IPS DF 6.9 (cell line): ENCODE measurements at regions not wholly inside any gene's neighbourhood (a gene's known extent, or its start where the extent isn't known, plus 50 kb on each side); places are given as distances from the start of the nearest gene placed in this dataset.

Source experiments
- DNase-seq: peaks from one replicate; pipeline ENCODE4 v3.0.0-alpha.2; 2013; ENCODE audit warnings: low read depth, low spot score
- H3K27ac ChIP-seq: one replicate; pipeline ENCODE4 v1.5.1; 2013; ENCODE audit warnings: low read length, control low read depth
- H3K27me3 ChIP-seq: 2 replicates; pipeline ENCODE4 v1.6.1; 2013; ENCODE audit warnings: mild to moderate bottlenecking, low read length; ENCODE audit not compliant: control insufficient read depth, insufficient read depth
- H3K36me3 ChIP-seq: 2 replicates; pipeline ENCODE4 v1.6.1; 2013; ENCODE audit warnings: low read length; ENCODE audit not compliant: control insufficient read depth, insufficient read depth
- H3K4me1 ChIP-seq: 2 replicates; pipeline ENCODE4 v1.6.1; 2013; ENCODE audit warnings: low read length; ENCODE audit not compliant: control insufficient read depth, insufficient read depth
- H3K4me3 ChIP-seq: 2 replicates; pipeline ENCODE4 v1.5.1; 2013; ENCODE audit warnings: mild to moderate bottlenecking, low read length
- H3K9me3 ChIP-seq: 2 replicates; pipeline ENCODE4 v1.6.1; 2013; ENCODE audit warnings: low read length, inconsistent platforms; ENCODE audit not compliant: control insufficient read depth, insufficient read depth
- WGBS: extraction: QIAGEN DNeasy Blood & Tissue Kit; methylation state at CpG from one replicate; pipeline ENCODE4 v1.1.7; 2013; ENCODE audit warnings: mixed read lengths, missing lambda C conversion rate; ENCODE audit not compliant: insufficient read length, insufficient coverage; 5-methylcytosine and 5-hydroxymethylcytosine counted together

DNA sequence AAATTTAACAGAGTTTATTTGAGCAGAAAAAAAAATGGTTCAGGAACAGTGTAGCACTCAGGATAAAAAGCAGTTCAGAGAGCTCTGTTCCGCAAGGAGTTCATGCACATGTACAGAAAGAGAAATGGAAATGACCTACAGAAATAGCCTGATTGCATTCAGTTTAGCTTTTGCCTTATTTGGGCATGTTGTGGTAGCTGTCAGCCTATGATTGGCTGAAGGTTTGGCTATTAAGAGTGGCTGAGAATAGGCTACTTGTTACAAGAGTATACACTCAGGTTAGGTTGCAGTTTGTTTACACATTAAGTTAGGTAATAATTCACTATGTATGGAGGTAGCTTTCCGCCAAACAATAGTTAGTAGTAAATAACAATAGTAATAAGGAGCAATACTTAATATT is 511.0 kb upstream of the TMPRSS15 start:
- Histone ChIP-seq H3K27ac (no peak overlapping the region), H3K4me1 (no peaks in the 10 kb centered on the region), H3K4me3 (no peak overlapping the region), H3K9me3 (no peaks in the 10 kb centered on the region), H3K36me3 (no peaks in the 10 kb centered on the region), H3K27me3 (no peaks in the 10 kb centered on the region)
- WGBS: no CpG with 5 or more reads among the region's 2 CpGs
- DNase-seq: no peak

DNA sequence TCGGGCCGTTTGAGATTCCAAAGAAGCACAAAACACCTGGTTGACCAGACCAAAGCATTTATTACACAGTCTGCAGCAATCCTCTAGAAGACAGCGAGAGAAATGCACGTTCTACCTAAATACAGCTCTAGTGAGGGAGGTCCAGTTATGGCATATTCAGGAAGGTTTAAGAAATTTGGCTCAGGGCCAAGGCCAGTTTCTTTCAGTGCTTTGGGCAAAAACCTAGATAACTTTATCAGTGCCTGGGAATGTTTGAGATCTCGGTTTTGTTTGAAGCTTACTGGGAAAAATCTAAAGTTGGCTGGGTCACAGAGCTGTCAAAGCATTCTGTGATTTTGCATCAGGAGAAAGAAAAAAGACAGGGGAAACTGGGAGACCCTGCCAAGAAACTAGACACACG is 514.0 kb upstream of the TMPRSS15 start:
- H3K27me3 ChIP-seq: no peaks in the 10 kb centered on the region
- no peak for DNase-seq
- no peak overlapping the region for H3K4me3 ChIP-seq

DNA sequence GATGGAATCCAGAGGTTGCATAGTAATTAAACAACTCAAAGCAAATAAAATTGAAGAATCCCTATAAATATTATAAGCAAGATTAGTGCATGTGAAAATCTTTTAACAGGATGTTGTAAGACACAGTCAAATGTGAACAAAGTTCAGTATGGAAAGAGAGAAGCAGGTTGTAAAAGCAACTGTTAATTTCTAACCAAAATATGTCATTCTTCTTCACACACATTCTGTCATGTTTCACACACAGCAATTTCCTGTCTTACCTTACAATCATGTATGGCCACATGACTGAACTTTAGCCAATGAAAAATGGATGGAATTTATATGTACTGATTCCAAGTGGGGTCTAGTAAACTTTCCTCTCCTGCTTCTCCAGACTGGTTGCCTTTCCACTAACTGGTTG is 527.7 kb upstream of the TMPRSS15 start:
- Histone ChIP-seq H3K4me3 (no peak overlapping the region), H3K4me1 (no peaks in the 10 kb centered on the region), H3K36me3 (no peaks in the 10 kb centered on the region), H3K9me3 (no peaks in the 10 kb centered on the region), H3K27ac (no peak overlapping the region), H3K27me3 (no peaks in the 10 kb centered on the region)
- DNase-seq: no peak

More for the DNA sequence above, 514.0 kb upstream of the TMPRSS15 start:
- Histone ChIP-seq H3K36me3 (no peaks in the 10 kb centered on the region), H3K9me3 (no peaks in the 10 kb centered on the region), H3K27ac (no peak overlapping the region), H3K4me1 (no peaks in the 10 kb centered on the region)
- WGBS: no CpG with 5 or more reads among the region's 6 CpGs

DNA sequence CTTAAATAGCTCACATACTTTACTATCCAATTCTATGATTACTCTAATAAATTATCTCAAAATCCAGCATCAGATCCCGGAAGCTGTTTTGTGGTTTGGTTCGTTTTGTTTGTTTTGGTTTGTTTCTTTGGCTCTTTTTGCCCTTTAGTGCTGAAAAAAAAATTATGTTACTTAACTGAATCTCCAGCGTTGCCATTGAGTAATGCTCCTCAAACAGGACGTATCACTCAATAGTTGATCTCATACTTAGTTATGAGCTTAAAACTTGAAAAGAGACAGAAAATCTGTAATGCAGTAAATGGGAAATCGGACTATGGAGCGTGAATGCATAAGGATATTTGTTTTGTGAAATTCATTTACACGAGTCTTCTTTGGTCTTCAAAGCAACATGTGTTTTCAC is 533.8 kb upstream of the TMPRSS15 start:
- WGBS: no CpG with 5 or more reads among the region's 7 CpGs
- DNase-seq: no peak
- H3K4me3 ChIP-seq: no peak overlapping the region
- H3K27ac ChIP-seq: no peak overlapping the region
- no peaks in the 10 kb centered on the region for H3K9me3 ChIP-seq
- no peaks in the 10 kb centered on the region for H3K36me3 ChIP-seq
- H3K4me1 ChIP-seq: no peaks in the 10 kb centered on the region
- H3K27me3 ChIP-seq: no peaks in the 10 kb centered on the region

DNA sequence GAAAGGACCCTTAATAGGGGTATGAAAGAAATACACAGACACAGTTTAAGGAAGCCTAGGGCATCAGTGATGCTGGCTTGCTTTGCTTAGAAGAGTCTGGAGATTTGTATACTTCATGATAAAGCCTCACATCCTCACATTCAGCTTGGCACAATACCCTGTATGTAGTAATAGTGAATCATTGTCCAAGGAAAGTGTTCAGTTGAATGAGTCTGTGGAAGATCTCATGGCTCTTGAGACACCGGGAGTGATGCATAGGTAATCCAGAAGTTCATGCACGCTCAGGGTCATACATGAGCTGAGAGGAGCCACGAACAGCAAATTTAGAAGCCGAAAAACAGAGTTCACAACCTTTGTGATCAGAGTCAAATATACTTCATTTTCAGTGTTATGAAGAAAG is 537.2 kb upstream of the TMPRSS15 start:
- Histone ChIP-seq H3K36me3 (no peaks in the 10 kb centered on the region), H3K27ac (no peak overlapping the region), H3K4me3 (no peak overlapping the region), H3K27me3 (no peaks in the 10 kb centered on the region), H3K4me1 (no peaks in the 10 kb centered on the region), H3K9me3 (no peaks in the 10 kb centered on the region)
- no CpG with 5 or more reads among the region's 4 CpGs for WGBS
- DNase-seq: no peak

DNA sequence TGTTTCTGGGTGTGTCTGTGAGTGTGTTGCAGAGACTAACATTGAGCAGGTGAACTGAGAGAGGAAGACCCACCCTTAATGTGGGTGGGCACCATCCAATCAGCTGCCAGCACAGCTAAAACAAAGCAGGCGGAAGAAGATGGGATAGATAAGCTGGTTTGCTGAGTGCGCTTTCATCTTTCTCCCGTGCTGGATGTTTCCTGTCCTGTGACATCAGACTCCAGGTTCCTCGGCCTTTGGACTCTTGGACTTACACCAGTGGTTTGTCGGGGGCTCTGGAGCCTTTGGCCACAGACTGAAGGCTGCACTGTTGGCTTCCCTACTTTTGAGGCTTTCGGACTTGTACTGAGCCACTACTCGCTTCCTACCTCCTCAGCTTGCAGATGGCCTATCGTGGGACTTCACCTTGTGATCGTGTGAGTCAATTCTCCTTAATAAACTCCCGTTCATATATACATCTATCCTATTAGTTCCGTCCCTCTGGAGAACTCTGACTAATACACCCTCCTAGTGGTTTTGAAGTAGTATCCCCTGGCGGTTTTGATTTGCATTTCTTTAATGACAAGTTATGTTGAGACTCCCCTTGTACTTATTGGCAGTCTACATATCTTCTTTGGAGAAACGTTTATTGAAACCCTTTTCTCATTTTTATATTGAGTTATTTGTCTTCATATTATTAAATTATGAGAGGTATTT is 546.6 kb upstream of the TMPRSS15 start:
- H3K9me3 ChIP-seq: no peaks in the 10 kb centered on the region
- no peaks in the 10 kb centered on the region for H3K4me1 ChIP-seq
- no peak overlapping the region for H3K4me3 ChIP-seq
- no CpG with 5 or more reads among the region's 13 CpGs for WGBS
- H3K27me3 ChIP-seq: no peaks in the 10 kb centered on the region
- DNase-seq: no peak
- H3K36me3 ChIP-seq: no peaks in the 10 kb centered on the region
- H3K27ac ChIP-seq: no peak overlapping the region

DNA sequence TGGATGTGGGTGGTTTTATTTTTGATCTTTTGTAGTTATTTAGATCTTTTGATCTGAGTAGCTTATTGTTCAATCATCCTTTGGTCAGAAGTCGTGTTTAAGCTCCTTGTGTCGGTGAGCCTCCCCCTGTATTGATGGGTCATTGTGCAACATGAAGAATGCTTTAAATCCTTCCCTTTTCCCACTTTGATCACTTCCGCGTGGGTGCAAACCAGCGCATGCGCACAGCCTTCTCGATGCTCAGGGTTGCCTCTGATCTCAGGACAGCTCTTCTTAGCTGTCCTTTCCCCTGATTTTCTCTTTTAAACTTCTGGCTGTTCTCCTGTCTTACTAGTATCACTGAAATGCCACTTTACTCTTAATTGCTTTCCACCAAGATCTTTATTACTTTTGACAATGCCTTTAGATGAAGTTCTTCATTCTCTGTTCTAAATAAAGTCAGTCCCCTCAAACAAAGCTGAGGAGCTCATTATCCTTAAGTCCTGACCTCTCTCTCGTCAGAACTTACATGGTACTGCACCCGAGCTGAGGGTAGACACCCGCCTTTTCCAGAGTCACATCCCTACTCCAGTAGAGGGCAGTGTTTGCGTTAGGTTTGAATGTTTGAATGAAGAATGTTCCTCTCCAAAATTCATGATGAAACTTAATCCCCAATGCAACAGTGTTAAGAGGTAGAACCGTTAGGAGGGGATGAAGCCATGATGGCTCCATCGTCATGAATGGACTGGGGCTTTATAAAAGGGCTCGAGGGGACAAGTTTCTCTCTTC is 547.9 kb upstream of the TMPRSS15 start:
- no peaks in the 10 kb centered on the region for H3K9me3 ChIP-seq
- WGBS: no CpG with 5 or more reads among the region's 14 CpGs
- H3K27ac ChIP-seq: no peak overlapping the region
- no peaks in the 10 kb centered on the region for H3K4me1 ChIP-seq
- H3K27me3 ChIP-seq: no peaks in the 10 kb centered on the region
- peak; percentile 57 for DNase-seq
- no peaks in the 10 kb centered on the region for H3K36me3 ChIP-seq
- no peak overlapping the region for H3K4me3 ChIP-seq

DNA sequence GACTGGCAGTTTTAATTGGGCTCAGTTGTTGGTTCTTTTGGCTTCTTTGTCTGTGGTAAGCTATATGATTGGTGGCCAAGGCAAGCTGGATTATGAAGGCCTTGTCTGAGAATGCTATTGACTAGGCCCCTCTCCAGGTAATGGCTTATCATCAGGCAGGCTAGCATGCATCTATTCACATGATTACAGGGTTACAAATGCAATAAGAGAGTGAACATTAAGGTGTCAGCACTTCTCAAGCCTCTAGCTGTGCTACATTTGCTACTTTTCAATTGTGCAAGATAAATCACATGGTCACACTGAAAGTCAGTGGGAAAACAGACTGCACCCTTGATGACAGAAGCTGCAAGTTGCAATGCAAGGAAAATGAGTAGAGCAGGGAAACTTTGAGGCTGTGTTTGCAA is 550.9 kb upstream of the TMPRSS15 start:
- no peaks in the 10 kb centered on the region for H3K36me3 ChIP-seq
- no peak overlapping the region for H3K27ac ChIP-seq
- no peak overlapping the region for H3K4me3 ChIP-seq
- no peaks in the 10 kb centered on the region for H3K9me3 ChIP-seq
- H3K27me3 ChIP-seq: no peaks in the 10 kb centered on the region
- no peaks in the 10 kb centered on the region for H3K4me1 ChIP-seq
- no peak for DNase-seq

DNA sequence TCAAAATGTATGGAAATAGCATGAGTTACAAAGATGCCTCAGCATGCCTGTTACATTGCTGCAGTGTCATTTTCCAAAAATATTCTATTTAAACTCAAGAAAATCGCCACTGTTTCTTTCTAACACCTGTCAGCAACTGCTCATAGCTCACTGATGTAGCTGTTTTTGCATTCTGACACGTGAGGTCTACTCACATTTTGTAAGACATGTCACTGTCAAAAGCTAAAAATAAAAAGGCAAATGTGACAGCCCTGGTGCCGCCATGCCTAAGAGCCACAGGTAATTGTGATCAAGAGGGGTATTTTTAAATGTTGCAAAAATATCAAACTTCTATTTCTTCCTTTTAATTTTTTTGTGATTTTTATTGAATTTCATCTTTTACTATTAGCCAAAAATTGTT is 556.2 kb upstream of the TMPRSS15 start:
- no peaks in the 10 kb centered on the region for H3K36me3 ChIP-seq
- H3K4me3 ChIP-seq: no peak overlapping the region
- no peaks in the 10 kb centered on the region for H3K4me1 ChIP-seq
- H3K27me3 ChIP-seq: no peaks in the 10 kb centered on the region
- no CpG with 5 or more reads among the region's 3 CpGs for WGBS
- H3K27ac ChIP-seq: no peak overlapping the region
- H3K9me3 ChIP-seq: no peaks in the 10 kb centered on the region
- DNase-seq: no peak

DNA sequence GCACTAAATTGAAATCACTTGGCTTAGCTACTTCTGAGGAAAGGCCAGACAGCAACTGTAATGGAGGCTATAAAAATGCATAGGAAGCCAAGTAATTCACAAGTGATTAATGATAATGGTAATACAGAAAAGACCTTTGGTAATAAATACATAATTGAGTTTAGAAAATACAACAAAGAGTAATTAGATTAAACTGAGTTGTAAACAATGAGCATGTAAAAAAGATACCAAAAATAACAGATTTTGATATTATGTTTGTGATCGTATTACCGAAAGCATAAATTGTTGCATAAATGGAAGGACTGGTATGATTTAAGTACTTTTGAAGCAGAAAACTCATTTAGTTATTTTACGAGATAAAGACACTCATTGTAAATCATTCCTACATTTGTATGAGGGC is 556.7 kb upstream of the TMPRSS15 start:
- DNase-seq: no peak
- no peak overlapping the region for H3K4me3 ChIP-seq
- WGBS: 100% methylated on average over 2 of the region's 3 CpGs

DNA sequence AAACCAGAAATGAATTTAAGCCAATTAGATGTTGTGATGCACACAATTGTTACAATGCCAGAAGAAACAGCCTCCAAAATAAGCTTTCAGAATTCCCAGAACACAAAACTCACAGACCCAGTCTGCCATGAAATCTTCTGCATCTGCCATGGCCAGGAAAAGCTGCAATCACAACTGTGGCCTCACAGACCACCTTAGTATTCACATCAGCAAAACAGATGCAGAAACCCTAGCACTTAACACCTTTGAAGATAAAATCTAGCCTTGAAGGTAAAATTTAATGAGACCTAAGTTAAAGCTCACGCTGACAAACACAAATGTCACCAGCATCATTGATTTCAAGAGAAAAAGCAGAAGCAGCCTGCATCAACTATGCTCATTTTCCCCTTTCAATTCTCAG is 566.8 kb upstream of the TMPRSS15 start:
- H3K27me3 ChIP-seq: no peaks in the 10 kb centered on the region
- no peaks in the 10 kb centered on the region for H3K4me1 ChIP-seq
- no peaks in the 10 kb centered on the region for H3K9me3 ChIP-seq
- no peak overlapping the region for H3K4me3 ChIP-seq
- no CpG with 5 or more reads among the region's 1 CpG for WGBS
- no peaks in the 10 kb centered on the region for H3K36me3 ChIP-seq
- no peak overlapping the region for H3K27ac ChIP-seq
- no peak for DNase-seq

More for the DNA sequence above, 556.7 kb upstream of the TMPRSS15 start:
- no peaks in the 10 kb centered on the region for H3K27me3 ChIP-seq
- no peak overlapping the region for H3K27ac ChIP-seq
- H3K36me3 ChIP-seq: no peaks in the 10 kb centered on the region
- no peaks in the 10 kb centered on the region for H3K9me3 ChIP-seq
- H3K4me1 ChIP-seq: no peaks in the 10 kb centered on the region
